ENCODE measurements at regions not wholly inside any gene's neighbourhood (a gene's known extent, or its start where the extent isn't known, plus 50 kb on each side); places are given as distances from the start of the nearest gene placed in this dataset.

- intact Hi-C loops (cut with micrococcal nuclease): no loop called here
- TF ChIP-seq POLR2AphosphoS5 (IDR thresholded peaks at IDR 0.05; ENCODE audit: low read depth, low read length): no peak
- no peak for TF ChIP-seq FOSL1 (IDR thresholded peaks at IDR 0.05; ENCODE audit: low read depth)
- TF ChIP-seq ZFX (IDR thresholded peaks at IDR 0.05): no peak
- TF ChIP-seq EZH2 (IDR thresholded peaks at IDR 0.05): no peak
- TF ChIP-seq ZNF274 (IDR thresholded peaks at IDR 0.05; ENCODE audit: low read depth, low read length): no peak
- no peak for TF ChIP-seq POLR2A (IDR thresholded peaks at IDR 0.05; ENCODE audit: borderline replicate concordance, extremely low read depth, insufficient read depth, insufficient read length)
- TF ChIP-seq EZH2phosphoT487 (IDR thresholded peaks at IDR 0.05; ENCODE audit: borderline replicate concordance): no peak
- TF ChIP-seq SRF (IDR thresholded peaks at IDR 0.05; ENCODE audit: low read depth): no peak
- TF ChIP-seq JUND (IDR thresholded peaks at IDR 0.05): no peak
- no peak for TF ChIP-seq REST (IDR thresholded peaks at IDR 0.05; ENCODE audit: low read depth)
- no peak for TF ChIP-seq RAD21 (IDR thresholded peaks at IDR 0.05; ENCODE audit: low read depth)
- TF ChIP-seq ELF1 (IDR thresholded peaks at IDR 0.05; ENCODE audit: borderline replicate concordance, low read depth): no peak
- TF ChIP-seq SIN3A (IDR thresholded peaks at IDR 0.05; ENCODE audit: low read depth): no peak
- no peak for TF ChIP-seq YY1 (IDR thresholded peaks at IDR 0.05; ENCODE audit: extremely low read depth, insufficient replicate concordance, low read depth, low read length)
- no peak for TF ChIP-seq CBX3 (IDR thresholded peaks at IDR 0.05; ENCODE audit: low read depth)
- no peak for TF ChIP-seq EGR1 (IDR thresholded peaks at IDR 0.05; ENCODE audit: low read depth)
- TF ChIP-seq, protein P1, sequence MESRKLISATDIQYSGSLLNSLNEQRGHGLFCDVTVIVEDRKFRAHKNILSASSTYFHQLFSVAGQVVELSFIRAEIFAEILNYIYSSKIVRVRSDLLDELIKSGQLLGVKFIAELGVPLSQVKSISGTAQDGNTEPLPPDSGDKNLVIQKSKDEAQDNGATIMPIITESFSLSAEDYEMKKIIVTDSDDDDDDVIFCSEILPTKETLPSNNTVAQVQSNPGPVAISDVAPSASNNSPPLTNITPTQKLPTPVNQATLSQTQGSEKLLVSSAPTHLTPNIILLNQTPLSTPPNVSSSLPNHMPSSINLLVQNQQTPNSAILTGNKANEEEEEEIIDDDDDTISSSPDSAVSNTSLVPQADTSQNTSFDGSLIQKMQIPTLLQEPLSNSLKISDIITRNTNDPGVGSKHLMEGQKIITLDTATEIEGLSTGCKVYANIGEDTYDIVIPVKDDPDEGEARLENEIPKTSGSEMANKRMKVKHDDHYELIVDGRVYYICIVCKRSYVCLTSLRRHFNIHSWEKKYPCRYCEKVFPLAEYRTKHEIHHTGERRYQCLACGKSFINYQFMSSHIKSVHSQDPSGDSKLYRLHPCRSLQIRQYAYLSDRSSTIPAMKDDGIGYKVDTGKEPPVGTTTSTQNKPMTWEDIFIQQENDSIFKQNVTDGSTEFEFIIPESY (IDR thresholded peaks at IDR 0.05; ENCODE audit: extremely low read depth, insufficient replicate concordance, low read length): no peak
- no peak for TF ChIP-seq SP1 (IDR thresholded peaks at IDR 0.05; ENCODE audit: low read depth)
- TF ChIP-seq MAX (IDR thresholded peaks at IDR 0.05): no peak
Observed at GRCh38 chr1:175820456-175821025, 77.1 kb upstream of the TNR start.

More at GRCh38 chr1:175820456-175821025, 77.1 kb upstream of the TNR start:
- no peaks in the 10 kb centered on the region; the same call in 1 of the 2 replicates for H3K9me2 ChIP-seq (ENCODE audit: insufficient read depth)
- H3K27ac ChIP-seq (ENCODE audit: low read depth, low read length): no peak overlapping the region
- RAD21 ChIA-PET (ENCODE audit: low non-redundant PET in 1 of 2, low total read pairs in 2 of 2, uncharacterized antibody in 2 of 2, unreplicated experiment in 2 of 2): no interaction called here
- no peaks in the 10 kb centered on the region for H3K9me3 ChIP-seq (ENCODE audit: control insufficient read depth in 1 of 2, insufficient read depth in 1 of 2, low read depth in 1 of 2, low read length in 2 of 2)
- POLR2A ChIA-PET: no interaction called here
- H3K4me2 ChIP-seq (ENCODE audit: low read length): no peak overlapping the region
- no TSS peak for BruUV-seq (replicated peaks)
- no peaks in the 10 kb centered on the region for H3K36me3 ChIP-seq (ENCODE audit: control insufficient read depth in 1 of 2, insufficient read depth in 2 of 2, low read length in 2 of 2)
- DNase-seq (ENCODE audit: low read depth, low spot score): no peak
- CTCF ChIA-PET: no interaction called here
- no peak for ATAC-seq
- no peaks in the 10 kb centered on the region for H3K4me1 ChIP-seq (ENCODE audit: control insufficient read depth in 1 of 2, insufficient read depth in 2 of 2, low read length in 2 of 2)
- H4K20me1 ChIP-seq (ENCODE audit: insufficient read depth): no peaks in the 10 kb centered on the region
- peaks cover 24% of the 10 kb centered on the region for H3K27me3 ChIP-seq (ENCODE audit: insufficient read depth, low read length)
- no peaks in the 10 kb centered on the region for H3K79me2 ChIP-seq (ENCODE audit: insufficient read depth, low read length)
- H3K4me3 ChIP-seq (replicated peaks in 1 of 2; ENCODE audit: low read depth in 1 of 2, low read length in 2 of 2): no peak overlapping the region
- no peak overlapping the region for H2AFZ ChIP-seq (ENCODE audit: low read depth, low read length, poor library complexity, severe bottlenecking)
- H3K9ac ChIP-seq (ENCODE audit: low read length): no peak overlapping the region
